LNCAP (cell line): ENCODE measurements at regions not wholly inside any gene's neighbourhood (a gene's known extent, or its start where the extent isn't known, plus 50 kb on each side); places are given as distances from the start of the nearest gene placed in this dataset.

Source experiments
- CTCF ChIP-seq: fragments of 450-650 bp; IDR thresholded peaks from 2 replicates; pipeline ENCODE4 v1.5.1; 2017; ENCODE audit warnings: mild to moderate bottlenecking

DNA sequence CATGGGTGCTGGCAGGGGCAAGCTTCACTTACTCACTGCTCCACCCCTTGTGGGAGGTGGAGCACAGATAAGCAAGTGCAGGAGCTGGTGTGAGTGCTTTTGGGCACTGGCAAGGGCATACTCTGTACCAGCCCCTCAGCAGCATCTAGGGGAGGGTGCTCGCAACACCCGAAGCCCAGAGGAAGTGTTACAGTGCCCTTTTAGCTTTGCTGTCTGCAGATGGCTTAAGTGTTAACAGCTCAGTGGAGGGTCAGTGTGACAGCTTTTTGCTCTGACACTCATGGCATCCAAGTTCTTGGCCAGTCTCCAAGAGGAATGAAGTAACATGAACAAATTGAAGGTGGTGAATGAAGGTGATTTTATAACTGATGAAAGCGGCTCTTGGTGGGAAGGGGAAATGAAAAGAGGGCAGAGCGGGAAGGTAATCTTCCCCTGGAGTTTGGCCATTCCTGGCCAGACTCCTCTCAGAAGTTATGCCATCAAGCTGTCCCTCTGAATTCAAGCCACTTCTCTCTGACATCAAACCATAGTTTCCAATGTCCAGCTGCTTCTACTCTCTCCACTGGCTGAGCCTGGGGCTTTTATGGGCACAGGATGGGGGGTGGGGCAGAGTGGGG, 862.5 kb downstream of the KCNMA1 start:
- no peak for TF ChIP-seq CTCF

DNA sequence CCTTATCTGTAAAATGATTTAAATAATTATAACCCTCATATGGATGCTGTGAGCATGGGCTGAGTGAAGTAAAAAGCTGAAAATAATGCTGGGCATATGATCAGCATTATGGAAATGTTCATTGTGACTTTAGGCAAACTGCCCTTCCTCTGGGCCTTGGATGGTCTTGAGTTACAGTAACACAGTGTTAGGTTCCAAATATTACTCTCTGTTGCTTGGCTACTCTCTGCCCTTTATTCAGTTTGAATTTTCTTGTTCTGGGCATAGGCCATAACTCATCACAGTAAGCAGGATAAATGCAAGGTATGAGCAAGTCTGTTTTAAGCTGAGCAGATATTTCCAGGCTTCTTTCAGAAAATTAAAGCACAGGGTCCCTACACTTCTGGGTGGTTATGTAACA, 868.0 kb downstream of the KCNMA1 start:
- TF ChIP-seq CTCF, result no peak

GRCh38 chr10:76769161-76769560, 868.4 kb downstream of the KCNMA1 start:
- no peak for TF ChIP-seq CTCF

GRCh38 chr10:76766682-76767081, 870.9 kb downstream of the KCNMA1 start:
- no peak for TF ChIP-seq CTCF

- no peak for TF ChIP-seq CTCF
Measured at GRCh38 chr10:76764177-76764576, 873.4 kb downstream of the KCNMA1 start.

- no peak for TF ChIP-seq CTCF
Measured at GRCh38 chr10:76763376-76763775, 874.2 kb downstream of the KCNMA1 start.

DNA sequence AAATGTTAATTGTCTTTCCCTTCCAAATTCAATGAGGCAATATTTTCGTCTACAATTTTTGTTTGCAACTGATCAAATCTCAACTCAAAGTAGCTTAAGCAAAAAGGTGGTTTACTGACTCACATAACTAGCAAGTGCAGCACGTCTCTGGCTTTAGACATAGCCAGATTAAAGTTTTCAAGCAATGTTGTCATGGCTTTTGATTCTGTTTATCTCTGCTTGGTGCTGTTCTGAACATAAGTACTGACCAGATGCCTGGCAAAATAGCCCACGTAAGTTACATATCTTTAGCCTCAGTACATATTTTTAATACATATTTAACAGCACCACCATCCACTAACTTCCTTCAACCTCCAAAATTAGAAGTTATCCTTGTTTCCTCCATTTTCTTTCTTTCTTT, 877.9 kb downstream of the KCNMA1 start:
- no peak for TF ChIP-seq CTCF

DNA sequence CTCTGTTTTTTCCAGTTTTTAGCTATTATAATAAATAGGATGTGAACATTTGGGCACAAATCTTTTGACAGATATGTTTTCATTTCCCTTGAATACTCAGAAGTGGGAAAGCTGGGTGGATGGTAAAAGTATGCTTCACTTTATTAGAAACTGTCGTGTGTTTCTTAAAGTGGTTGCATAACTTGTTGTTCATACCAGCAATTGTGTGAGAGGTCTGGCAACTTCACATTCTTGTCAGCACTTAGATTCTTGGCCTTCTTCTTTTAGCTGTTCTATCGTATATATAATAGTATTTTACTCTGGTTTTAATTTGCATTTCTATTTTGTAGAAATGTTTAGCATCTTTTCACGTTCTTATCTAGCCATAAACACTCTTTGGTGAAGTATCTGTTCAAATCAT, 894.4 kb downstream of the KCNMA1 start:
- no peak for TF ChIP-seq CTCF
